Gastroesophageal sphincter (tissue), 3 donors: ENCODE measurements at regions not wholly inside any gene's neighbourhood (a gene's known extent, or its start where the extent isn't known, plus 50 kb on each side); places are given as distances from the start of the nearest gene placed in this dataset.

Experiments used
- CTCF ChIP-seq, 4 experiments: fragments of 200-600 bp in 2 of 4; fragments of 450-650 bp in 2 of 4; sonication (generic) in 1 of 4; IDR thresholded peaks; one replicate each; pipeline ENCODE4 v1.5.1; 2017 to 2019; ENCODE audit warnings: antibody characterized with exemption in 4 of 4, mild to moderate bottlenecking in 2 of 4, moderate library complexity in 2 of 4
- EP300 ChIP-seq: sonication (generic); formaldehyde crosslinking; IDR thresholded peaks from one replicate; pipeline ENCODE4 v1.6.1; 2017; ENCODE audit warnings: antibody characterized with exemption, mild to moderate bottlenecking
- POLR2A ChIP-seq, 2 donors: fragments of 450-650 bp; IDR thresholded peaks; one replicate each; pipeline ENCODE4 v1.6.1; 2017; ENCODE audit warnings: antibody characterized with exemption in 2 of 2, mild to moderate bottlenecking in 2 of 2, moderate library complexity in 1 of 2
- POLR2AphosphoS5 ChIP-seq: sonication (generic); formaldehyde crosslinking; IDR thresholded peaks from one replicate; pipeline ENCODE4 v1.6.1; 2017; ENCODE audit warnings: antibody characterized with exemption

- TF ChIP-seq EP300 (no peak), POLR2A (IDR thresholded peaks at IDR 0.05) (no peak), CTCF (IDR thresholded peaks at IDR 0.05) (no peak), POLR2AphosphoS5 (no peak)
These were observed 558.0 kb downstream of the GALR1 start for GRCh38 chr18:77807650-77808049.
